ENCODE measurements at regions not wholly inside any gene's neighbourhood (a gene's known extent, or its start where the extent isn't known, plus 50 kb on each side); places are given as distances from the start of the nearest gene placed in this dataset.

DNA sequence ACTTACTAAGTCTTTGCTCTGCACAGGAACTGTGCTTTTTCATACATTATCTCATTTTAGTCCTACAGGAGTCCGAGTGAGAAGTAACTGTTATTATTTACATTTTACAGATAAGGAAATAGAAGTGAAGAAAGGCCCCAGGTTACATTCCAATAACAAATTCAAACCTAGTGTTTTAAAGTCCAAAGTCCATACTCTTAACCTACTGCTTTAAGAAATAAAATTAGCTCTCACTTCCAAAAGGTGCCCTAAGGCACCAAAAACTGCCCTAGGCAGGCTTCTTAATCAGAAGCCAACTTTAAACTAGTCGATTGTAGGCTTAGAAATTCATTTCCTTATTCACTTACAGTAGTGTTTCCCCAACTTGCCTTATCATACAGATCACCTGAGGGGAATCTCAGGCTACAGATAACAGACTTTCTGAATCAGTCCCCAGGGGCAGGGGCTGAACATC lies 555.9 kb downstream of the DIAPH3 start:
- DNase-seq, result no peak

DNA sequence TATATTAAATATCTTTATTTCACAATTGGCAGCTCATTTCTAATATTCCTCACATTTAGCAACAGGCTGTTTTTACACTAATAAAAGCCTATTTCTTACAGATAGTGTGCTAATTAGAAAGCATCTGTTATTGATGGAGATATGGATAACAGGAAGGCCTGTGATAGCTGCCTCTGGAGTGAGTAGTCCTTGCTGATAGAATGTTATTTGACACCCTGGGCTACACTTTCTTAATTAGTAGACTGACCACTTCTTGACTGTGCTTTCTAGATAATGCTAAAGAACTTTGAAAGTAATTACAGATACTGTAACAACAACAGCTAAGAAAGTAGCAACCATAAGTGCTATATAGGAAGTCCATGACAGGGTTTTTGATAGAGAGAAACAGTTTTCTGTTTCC lies 554.3 kb downstream of the DIAPH3 start:
- no peak for DNase-seq

Data from NCI-H526 treated with DMSO at 0.1 percent for 48 hours (cell line).